Heart left ventricle (tissue), 13 donors: ENCODE measurements at regions not wholly inside any gene's neighbourhood (a gene's known extent, or its start where the extent isn't known, plus 50 kb on each side); places are given as distances from the start of the nearest gene placed in this dataset.

ENCODE experiments used
- CTCF ChIP-seq, 12 donors: fragments of 200-600 bp; sonication (generic) in 4 of 12; IDR thresholded peaks; one replicate each; pipeline versions ENCODE4 v1.5.0 to v1.8.0; 2018 to 2022; ENCODE audit warnings: antibody characterized with exemption in 12 of 12, mild to moderate bottlenecking in 5 of 12
- POLR2A ChIP-seq, 2 donors: fragments of 450-650 bp; IDR thresholded peaks; one replicate each; pipeline ENCODE4 v1.6.1; 2017; ENCODE audit warnings: antibody characterized with exemption in 2 of 2, mild to moderate bottlenecking in 2 of 2, moderate library complexity in 2 of 2
- donor health status: ischemic (EF 13 %, LVEDD 7.1; RV severe dilation, severe dysfunction).
- donor health status: DM: no; HTN: yes; CAD: no.
- donor health status: DM: no; HTN: no; CAD: no.
- donor health status: ischemic (EF 25% LVEDD 6.9; RV normal size, moderate dysfunction).
- donor health status: ischemic (EF 25% LVEDD 5.7; RV mildly dilated, moderate dysfunction).
- donor health status: ischemic (EF 35%, LVEDD 5.7; RV mildly dilated, moderate dysfunction).
- donor health status: nonischemic (EF 11% LVEDD 7.7; RV severe dilation, severe dysfunction).
- donor health status: DM: yes; HTN: yes; CAD: no.
- donor health status: PGD.
- donor health status: ischemic (EF 29% LVEDD 5.4; RV normal size, mild dysfunction).
- donor health status: nonischemic (EF 23%, LVEDD 6.1; RV moderate dilation, normal function).

DNA sequence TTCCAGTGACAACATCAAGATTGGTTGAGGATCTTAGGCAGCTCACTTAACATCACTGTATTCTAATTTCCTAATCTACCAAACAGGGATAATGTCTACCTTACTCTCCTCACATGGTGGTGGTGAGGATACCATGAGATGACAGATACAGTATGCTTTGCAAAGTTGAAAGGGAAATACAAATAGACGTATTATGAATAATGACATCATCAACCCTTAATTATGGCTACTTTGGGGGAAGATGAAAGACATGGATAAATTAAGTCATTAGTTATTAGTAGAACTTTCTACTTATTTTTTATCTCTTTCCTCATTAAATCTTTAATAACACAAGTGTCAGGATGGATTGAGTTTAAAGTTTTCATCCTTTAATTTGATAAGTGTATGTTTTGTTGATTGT, 532.5 kb downstream of the KLF12 start:
- TF ChIP-seq CTCF (IDR thresholded peaks at IDR 0.05) (no peak), POLR2A (IDR thresholded peaks at IDR 0.05) (no peak)
